ENCODE measurements at regions not wholly inside any gene's neighbourhood (a gene's known extent, or its start where the extent isn't known, plus 50 kb on each side); places are given as distances from the start of the nearest gene placed in this dataset.

GRCh38 chr2:47315475-47315874, 53.6 kb upstream of the EPCAM start:
- Histone ChIP-seq H3K4me3 (ENCODE audit: insufficient read length, low read depth) (no peak overlapping the region), H3K4me1 (ENCODE audit: insufficient read depth, insufficient read length) (no peaks in the 10 kb centered on the region), H3K27me3 (ENCODE audit: insufficient read depth, insufficient read length) (no peaks in the 10 kb centered on the region), H3K36me3 (ENCODE audit: insufficient read depth, insufficient read length, low read length) (no peaks in the 10 kb centered on the region), H3K9me3 (ENCODE audit: insufficient read depth, low read length) (no peaks in the 10 kb centered on the region), H3K9ac (ENCODE audit: insufficient read length, low read depth) (no peak overlapping the region)
- no peak for DNase-seq (ENCODE audit: low read depth, low spot score)
- TF ChIP-seq ZNF274 (IDR thresholded peaks at IDR 0.05; ENCODE audit: low read depth, low read length) = no peak
- TF ChIP-seq SUZ12 (IDR thresholded peaks at IDR 0.05; ENCODE audit: extremely low read depth, insufficient read depth, insufficient read length) = no peak
- no peak for TF ChIP-seq YY1 (IDR thresholded peaks at IDR 0.05; ENCODE audit: insufficient read depth, insufficient read length)

- H3K27me3 ChIP-seq (ENCODE audit: insufficient read depth, insufficient read length) = no peaks in the 10 kb centered on the region
- no peak for DNase-seq (ENCODE audit: low read depth, low spot score)
- H3K9ac ChIP-seq (ENCODE audit: insufficient read length, low read depth) = no peak overlapping the region
- H3K4me3 ChIP-seq (ENCODE audit: insufficient read length, low read depth) = no peak overlapping the region
- H3K9me3 ChIP-seq (ENCODE audit: insufficient read depth, low read length) = no peaks in the 10 kb centered on the region
- TF ChIP-seq ZNF274 (IDR thresholded peaks at IDR 0.05; ENCODE audit: low read depth, low read length) = no peak
- TF ChIP-seq YY1 (IDR thresholded peaks at IDR 0.05; ENCODE audit: insufficient read depth, insufficient read length) = no peak
- TF ChIP-seq SUZ12 (IDR thresholded peaks at IDR 0.05; ENCODE audit: extremely low read depth, insufficient read depth, insufficient read length) = no peak
- H3K36me3 ChIP-seq (ENCODE audit: insufficient read depth, insufficient read length, low read length) = no peaks in the 10 kb centered on the region
- H3K4me1 ChIP-seq (ENCODE audit: insufficient read depth, insufficient read length) = peaks cover 2% of the 10 kb centered on the region
Observed at GRCh38 chr2:47313728-47314127, 55.4 kb upstream of the EPCAM start.

- Histone ChIP-seq H3K4me1 (ENCODE audit: insufficient read depth, insufficient read length) (peaks cover 2% of the 10 kb centered on the region), H3K9me3 (ENCODE audit: insufficient read depth, low read length) (no peaks in the 10 kb centered on the region), H3K9ac (ENCODE audit: insufficient read length, low read depth) (no peak overlapping the region), H3K4me3 (ENCODE audit: insufficient read length, low read depth) (no peak overlapping the region), H3K27me3 (ENCODE audit: insufficient read depth, insufficient read length) (no peaks in the 10 kb centered on the region), H3K36me3 (ENCODE audit: insufficient read depth, insufficient read length, low read length) (no peaks in the 10 kb centered on the region)
- no peak for TF ChIP-seq YY1 (IDR thresholded peaks at IDR 0.05; ENCODE audit: insufficient read depth, insufficient read length)
- TF ChIP-seq ZNF274 (IDR thresholded peaks at IDR 0.05; ENCODE audit: low read depth, low read length) = no peak
- TF ChIP-seq SUZ12 (IDR thresholded peaks at IDR 0.05; ENCODE audit: extremely low read depth, insufficient read depth, insufficient read length) = no peak
- DNase-seq (ENCODE audit: low read depth, low spot score) = no peak
Observed at GRCh38 chr2:47313141-47313691, 55.9 kb upstream of the EPCAM start.

GRCh38 chr2:47312491-47312850, 56.6 kb upstream of the EPCAM start:
- Histone ChIP-seq H3K4me1 (ENCODE audit: insufficient read depth, insufficient read length) (peaks cover 2% of the 10 kb centered on the region), H3K9ac (ENCODE audit: insufficient read length, low read depth) (no peak overlapping the region), H3K9me3 (ENCODE audit: insufficient read depth, low read length) (no peaks in the 10 kb centered on the region), H3K36me3 (ENCODE audit: insufficient read depth, insufficient read length, low read length) (no peaks in the 10 kb centered on the region), H3K27me3 (ENCODE audit: insufficient read depth, insufficient read length) (no peaks in the 10 kb centered on the region), H3K4me3 (ENCODE audit: insufficient read length, low read depth) (no peak overlapping the region)
- no peak for DNase-seq (ENCODE audit: low read depth, low spot score)
- no peak for TF ChIP-seq YY1 (IDR thresholded peaks at IDR 0.05; ENCODE audit: insufficient read depth, insufficient read length)
- no peak for TF ChIP-seq ZNF274 (IDR thresholded peaks at IDR 0.05; ENCODE audit: low read depth, low read length)
- TF ChIP-seq SUZ12 (IDR thresholded peaks at IDR 0.05; ENCODE audit: extremely low read depth, insufficient read depth, insufficient read length) = no peak

- no peak for TF ChIP-seq YY1 (IDR thresholded peaks at IDR 0.05; ENCODE audit: insufficient read depth, insufficient read length)
- no peak for TF ChIP-seq ZNF274 (IDR thresholded peaks at IDR 0.05; ENCODE audit: low read depth, low read length)
- TF ChIP-seq SUZ12 (IDR thresholded peaks at IDR 0.05; ENCODE audit: extremely low read depth, insufficient read depth, insufficient read length) = no peak
- DNase-seq (ENCODE audit: low read depth, low spot score) = no peak
Observed at GRCh38 chr2:47311764-47312490, 57.2 kb upstream of the EPCAM start.

GRCh38 chr2:47310801-47311560, 58.1 kb upstream of the EPCAM start:
- H3K27me3 ChIP-seq (ENCODE audit: insufficient read depth, insufficient read length) = no peaks in the 10 kb centered on the region
- no peak overlapping the region for H3K9ac ChIP-seq (ENCODE audit: insufficient read length, low read depth)
- no peaks in the 10 kb centered on the region for H3K9me3 ChIP-seq (ENCODE audit: insufficient read depth, low read length)
- DNase-seq (ENCODE audit: low read depth, low spot score) = no peak
- no peak overlapping the region for H3K4me3 ChIP-seq (ENCODE audit: insufficient read length, low read depth)
- peaks cover 2% of the 10 kb centered on the region for H3K4me1 ChIP-seq (ENCODE audit: insufficient read depth, insufficient read length)
- H3K36me3 ChIP-seq (ENCODE audit: insufficient read depth, insufficient read length, low read length) = no peaks in the 10 kb centered on the region
- TF ChIP-seq ZNF274 (IDR thresholded peaks at IDR 0.05; ENCODE audit: low read depth, low read length) (no peak), SUZ12 (IDR thresholded peaks at IDR 0.05; ENCODE audit: extremely low read depth, insufficient read depth, insufficient read length) (no peak), YY1 (IDR thresholded peaks at IDR 0.05; ENCODE audit: insufficient read depth, insufficient read length) (no peak)

More at GRCh38 chr2:47311764-47312490, 57.2 kb upstream of the EPCAM start:
- Histone ChIP-seq H3K9me3 (ENCODE audit: insufficient read depth, low read length) (no peaks in the 10 kb centered on the region), H3K4me3 (ENCODE audit: insufficient read length, low read depth) (no peak overlapping the region), H3K27me3 (ENCODE audit: insufficient read depth, insufficient read length) (no peaks in the 10 kb centered on the region), H3K4me1 (ENCODE audit: insufficient read depth, insufficient read length) (peaks cover 2% of the 10 kb centered on the region), H3K9ac (ENCODE audit: insufficient read length, low read depth) (no peak overlapping the region), H3K36me3 (ENCODE audit: insufficient read depth, insufficient read length, low read length) (no peaks in the 10 kb centered on the region)
